ENCODE measurements at regions not wholly inside any gene's neighbourhood (a gene's known extent, or its start where the extent isn't known, plus 50 kb on each side); places are given as distances from the start of the nearest gene placed in this dataset.

- TF ChIP-seq CTCF (conservative IDR thresholded peaks at IDR 0.05; ENCODE audit: low read length) (no peak), EZH2phosphoT487 (IDR thresholded peaks at IDR 0.05; ENCODE audit: borderline replicate concordance) (no peak)
Observed at GRCh38 chr3:135812057-135812456, 153.5 kb upstream of the PPP2R3A start.

All from Loucy (cell line).